PC-9 (cell line): ENCODE measurements at regions not wholly inside any gene's neighbourhood (a gene's known extent, or its start where the extent isn't known, plus 50 kb on each side); places are given as distances from the start of the nearest gene placed in this dataset.

ENCODE experiments used
- BruUV-seq: library from RNA; stranded (reverse); fragments of 400-500 nt; replicated peaks from 2 replicates; lab custom pipeline; 2021; lab: Mats Ljungman, UMichigan
- CTCF ChIA-PET: fragments of 300-600 bp; sonication (Branson Sonifier 250); formaldehyde crosslinking; loops from one replicate; lab custom pipeline; 2022; ENCODE audit warnings: antibody characterized with exemption; lab: Charles Lee
- POLR2A ChIA-PET: fragments of 300-600 bp; sonication (Branson Sonifier 250); formaldehyde crosslinking; loops from one replicate; lab custom pipeline; 2022; ENCODE audit warnings: antibody characterized with exemption; ENCODE audit not compliant: unreplicated experiment; lab: Charles Lee
- DNase-seq, 2 experiments: peaks; one replicate each; pipeline versions ENCODE4 v3.0.0 to v3.0.0-alpha.2; 2015 to 2022; ENCODE audit warnings: mixed read lengths in 1 of 2
- H2AFZ ChIP-seq: fragments of 200-600 bp; sonication (generic); 2 replicates; pipeline ENCODE4 v1.8.1; 2017; ENCODE audit warnings: antibody characterized with exemption
- H3F3A ChIP-seq: fragments of 200-600 bp; sonication (generic); 2 replicates; pipeline ENCODE4 v1.8.1; 2017; ENCODE audit warnings: antibody characterized with exemption, mild to moderate bottlenecking, low read depth; ENCODE audit not compliant: insufficient read depth
- H3K27ac ChIP-seq: fragments of 200-600 bp; sonication (generic); 2 replicates; pipeline ENCODE4 v1.6.1; 2016; ENCODE audit warnings: mixed run types
- H3K27me3 ChIP-seq: fragments of 200-600 bp; sonication (generic); 2 replicates; pipeline ENCODE4 v1.6.1; 2016; ENCODE audit warnings: low read depth, mixed run types; ENCODE audit not compliant: insufficient read depth
- H3K36me3 ChIP-seq: fragments of 200-600 bp; sonication (generic); 2 replicates; pipeline ENCODE4 v1.6.1; 2016; ENCODE audit warnings: low read depth, mixed run types
- H3K4me1 ChIP-seq: fragments of 200-600 bp; sonication (generic); replicated peaks from 2 replicates; pipeline ENCODE4 v1.6.1; 2016; ENCODE audit warnings: mixed run types; ENCODE audit not compliant: insufficient read depth
- H3K4me2 ChIP-seq: fragments of 200-600 bp; sonication (generic); 2 replicates; pipeline ENCODE4 v1.6.1; 2017; ENCODE audit warnings: mixed run types
- H3K4me3 ChIP-seq: fragments of 200-600 bp; sonication (generic); 2 replicates; pipeline ENCODE4 v1.6.1; 2016; ENCODE audit warnings: mixed run types
- H3K79me2 ChIP-seq: fragments of 200-600 bp; sonication (generic); 2 replicates; pipeline ENCODE4 v1.6.1; 2017; ENCODE audit warnings: low read depth, mixed run types
- H3K9me2 ChIP-seq: fragments of 200-600 bp; sonication (generic); 2 replicates; pipeline ENCODE4 v1.8.1; 2017; ENCODE audit warnings: mild to moderate bottlenecking; ENCODE audit not compliant: insufficient read depth
- H3K9me3 ChIP-seq: fragments of 200-600 bp; sonication (generic); 2 replicates; pipeline ENCODE4 v1.8.1; 2016; ENCODE audit warnings: low read depth; ENCODE audit not compliant: insufficient read depth
- H4K20me1 ChIP-seq: fragments of 200-600 bp; sonication (generic); 2 replicates; pipeline ENCODE4 v1.8.1; 2017; ENCODE audit not compliant: insufficient read depth
- EZH2 ChIP-seq: fragments of 200-600 bp; sonication (generic); IDR thresholded peaks from 2 replicates; pipeline ENCODE4 v1.8.0; 2017; ENCODE audit warnings: antibody characterized with exemption, low read depth
- intact Hi-C: fragments of 100-400 bp; cut with micrococcal nuclease; formaldehyde crosslinking; loops from one replicate; pipeline ENCODE4 v1.10.0; 2022; ENCODE audit not compliant: unreplicated experiment
- TF ChIP-seq, protein P1 (sequence below): fragments of 200-600 bp; sonication (generic); conservative IDR thresholded peaks from 2 replicates; pipeline ENCODE4 v1.6.1; 2017; ENCODE audit warnings: mixed run types, antibody characterized with exemption, mild to moderate bottlenecking, moderate library complexity

- intact Hi-C loops = no loop called here
- POLR2A ChIA-PET = interaction anchor here (0.6 to 0.9 kb wide), 3 partner anchors 16 to 440 kb away, joined by 4 to 9 read pairs (median 4); no protein-coding TSS in a partner anchor
Observed at GRCh38 chr7:41628901-41629300, 74.0 kb downstream of the INHBA start.

DNA sequence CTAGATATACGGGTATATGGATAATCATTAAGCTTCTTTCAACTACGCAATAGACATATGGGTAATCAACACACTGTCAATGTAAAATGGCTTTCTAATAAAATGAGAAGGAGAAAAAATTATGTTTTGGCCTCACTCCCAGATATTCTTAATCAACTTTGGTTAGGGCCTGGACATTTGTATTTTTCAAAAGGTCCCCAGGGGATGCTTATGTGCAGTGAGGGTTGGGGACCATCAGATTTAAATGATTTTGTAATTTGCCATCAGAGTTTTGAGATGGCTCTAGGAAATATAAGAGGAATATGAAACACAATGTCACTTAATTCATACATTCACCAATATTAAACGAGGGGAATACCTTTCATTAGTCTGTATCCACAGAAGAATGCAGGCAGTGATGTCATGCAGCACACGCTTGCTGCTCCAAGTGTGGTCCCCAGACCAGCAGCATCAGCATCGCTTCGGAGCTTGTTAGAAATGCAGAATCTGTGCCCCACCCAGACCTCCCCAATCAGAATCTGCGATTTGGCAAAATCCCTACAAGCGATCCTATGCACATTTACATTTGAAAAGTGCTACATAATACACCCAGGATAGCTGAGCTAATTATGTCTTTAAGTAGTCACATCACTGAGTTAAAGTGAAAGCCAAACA is 75.1 kb downstream of the INHBA start:
- Histone ChIP-seq H3K27ac (no peak overlapping the region), H2AFZ (0 out of 2 replicates have a peak overlapping the region, but pooled peaks have one; percentile 7), H3K4me1 (no peaks in the 10 kb centered on the region), H3K4me3 (no peak overlapping the region), H3K9me2 (no peaks in the 10 kb centered on the region), H3K4me2 (no peak overlapping the region), H3F3A (no peaks in the 10 kb centered on the region), H3K79me2 (no peaks in the 10 kb centered on the region), H3K27me3 (no peaks in the 10 kb centered on the region), H3K9me3 (no peaks in the 10 kb centered on the region; the same call in 1 of the 2 replicates), H3K36me3 (no peaks in the 10 kb centered on the region), H4K20me1 (no peaks in the 10 kb centered on the region)
- no peak for TF ChIP-seq EZH2
- TF ChIP-seq, protein P1, sequence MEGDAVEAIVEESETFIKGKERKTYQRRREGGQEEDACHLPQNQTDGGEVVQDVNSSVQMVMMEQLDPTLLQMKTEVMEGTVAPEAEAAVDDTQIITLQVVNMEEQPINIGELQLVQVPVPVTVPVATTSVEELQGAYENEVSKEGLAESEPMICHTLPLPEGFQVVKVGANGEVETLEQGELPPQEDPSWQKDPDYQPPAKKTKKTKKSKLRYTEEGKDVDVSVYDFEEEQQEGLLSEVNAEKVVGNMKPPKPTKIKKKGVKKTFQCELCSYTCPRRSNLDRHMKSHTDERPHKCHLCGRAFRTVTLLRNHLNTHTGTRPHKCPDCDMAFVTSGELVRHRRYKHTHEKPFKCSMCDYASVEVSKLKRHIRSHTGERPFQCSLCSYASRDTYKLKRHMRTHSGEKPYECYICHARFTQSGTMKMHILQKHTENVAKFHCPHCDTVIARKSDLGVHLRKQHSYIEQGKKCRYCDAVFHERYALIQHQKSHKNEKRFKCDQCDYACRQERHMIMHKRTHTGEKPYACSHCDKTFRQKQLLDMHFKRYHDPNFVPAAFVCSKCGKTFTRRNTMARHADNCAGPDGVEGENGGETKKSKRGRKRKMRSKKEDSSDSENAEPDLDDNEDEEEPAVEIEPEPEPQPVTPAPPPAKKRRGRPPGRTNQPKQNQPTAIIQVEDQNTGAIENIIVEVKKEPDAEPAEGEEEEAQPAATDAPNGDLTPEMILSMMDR = no peak
- no TSS peak for BruUV-seq
- ChIA-PET CTCF (no interaction called here), POLR2A (no interaction called here)
- no peak for DNase-seq
- intact Hi-C loops = no loop called here

More at GRCh38 chr7:41628901-41629300, 74.0 kb downstream of the INHBA start:
- Histone ChIP-seq H3K9me2 (no peaks in the 10 kb centered on the region), H3K9me3 (no peaks in the 10 kb centered on the region; the same call in 1 of the 2 replicates), H2AFZ (no peak overlapping the region), H3F3A (no peaks in the 10 kb centered on the region), H3K4me2 (no peak overlapping the region), H3K4me1 (no peaks in the 10 kb centered on the region), H3K27ac (no peak overlapping the region), H3K79me2 (no peaks in the 10 kb centered on the region), H4K20me1 (no peaks in the 10 kb centered on the region), H3K36me3 (no peaks in the 10 kb centered on the region), H3K27me3 (no peaks in the 10 kb centered on the region), H3K4me3 (no peak overlapping the region)
- DNase-seq = no peak
- no peak for TF ChIP-seq EZH2
- TF ChIP-seq, protein P1 = no peak
- CTCF ChIA-PET = no interaction called here
- no TSS peak for BruUV-seq

GRCh38 chr7:41624818-41625217 is 78.1 kb downstream of the INHBA start:
- Histone ChIP-seq H4K20me1 (no peaks in the 10 kb centered on the region), H3F3A (no peaks in the 10 kb centered on the region), H3K9me2 (no peaks in the 10 kb centered on the region), H2AFZ (no peak overlapping the region), H3K4me1 (peaks cover 8% of the 10 kb centered on the region; the same call in 1 of the 2 replicates), H3K9me3 (no peaks in the 10 kb centered on the region; the same call in 1 of the 2 replicates), H3K4me3 (no peak overlapping the region), H3K27me3 (no peaks in the 10 kb centered on the region), H3K4me2 (no peak overlapping the region), H3K36me3 (no peaks in the 10 kb centered on the region), H3K27ac (no peak overlapping the region), H3K79me2 (no peaks in the 10 kb centered on the region)
- intact Hi-C loops = no loop called here
- TF ChIP-seq, protein P1 = no peak
- no peak for TF ChIP-seq EZH2
- POLR2A ChIA-PET = no interaction called here
- peak; percentile 19 to 45 for DNase-seq
- BruUV-seq = no TSS peak
- CTCF ChIA-PET = no interaction called here
